HG02870 (cell line): ENCODE measurements at regions not wholly inside any gene's neighbourhood (a gene's known extent, or its start where the extent isn't known, plus 50 kb on each side); places are given as distances from the start of the nearest gene placed in this dataset.
A peak's percentile ranks its signal among the peaks of the same experiment; 100 is the strongest.

Experiments used
- ATAC-seq: cut with Tn5 transposase; IDR thresholded peaks from one replicate; pipeline ENCODE4 v1.9.1; 2021; ENCODE audit warnings: mild to moderate bottlenecking, moderate library complexity; ENCODE audit not compliant: unreplicated experiment

GRCh38 chr1:106603616-106604015 is 452.9 kb upstream of the PRMT6 start:
- ATAC-seq, result no peak

GRCh38 chr1:106608841-106609240 is 447.6 kb upstream of the PRMT6 start:
- no peak for ATAC-seq

DNA sequence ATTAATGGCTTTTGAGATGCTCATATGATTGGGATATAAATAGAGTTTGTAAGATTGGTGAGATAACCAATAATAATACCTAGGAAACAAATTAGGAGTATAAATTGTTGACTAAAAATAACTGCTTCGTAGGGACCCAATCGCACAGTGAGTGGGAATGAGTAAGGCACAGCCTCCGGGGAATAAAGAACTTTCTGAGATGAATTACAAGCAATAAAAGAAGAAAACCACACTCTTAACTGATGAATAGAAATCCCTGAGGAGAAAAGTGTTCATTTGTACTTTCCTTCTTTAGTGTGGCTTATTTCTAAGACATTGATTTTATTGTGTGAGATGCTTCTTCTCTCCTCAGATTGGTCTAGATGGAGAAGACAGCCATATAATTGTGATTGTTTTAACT is 443.4 kb upstream of the PRMT6 start:
- ATAC-seq, result no peak

GRCh38 chr1:106613861-106614260 is 442.6 kb upstream of the PRMT6 start:
- ATAC-seq, result no peak

GRCh38 chr1:106615473-106615872 is 441.0 kb upstream of the PRMT6 start:
- ATAC-seq, result no peak

DNA sequence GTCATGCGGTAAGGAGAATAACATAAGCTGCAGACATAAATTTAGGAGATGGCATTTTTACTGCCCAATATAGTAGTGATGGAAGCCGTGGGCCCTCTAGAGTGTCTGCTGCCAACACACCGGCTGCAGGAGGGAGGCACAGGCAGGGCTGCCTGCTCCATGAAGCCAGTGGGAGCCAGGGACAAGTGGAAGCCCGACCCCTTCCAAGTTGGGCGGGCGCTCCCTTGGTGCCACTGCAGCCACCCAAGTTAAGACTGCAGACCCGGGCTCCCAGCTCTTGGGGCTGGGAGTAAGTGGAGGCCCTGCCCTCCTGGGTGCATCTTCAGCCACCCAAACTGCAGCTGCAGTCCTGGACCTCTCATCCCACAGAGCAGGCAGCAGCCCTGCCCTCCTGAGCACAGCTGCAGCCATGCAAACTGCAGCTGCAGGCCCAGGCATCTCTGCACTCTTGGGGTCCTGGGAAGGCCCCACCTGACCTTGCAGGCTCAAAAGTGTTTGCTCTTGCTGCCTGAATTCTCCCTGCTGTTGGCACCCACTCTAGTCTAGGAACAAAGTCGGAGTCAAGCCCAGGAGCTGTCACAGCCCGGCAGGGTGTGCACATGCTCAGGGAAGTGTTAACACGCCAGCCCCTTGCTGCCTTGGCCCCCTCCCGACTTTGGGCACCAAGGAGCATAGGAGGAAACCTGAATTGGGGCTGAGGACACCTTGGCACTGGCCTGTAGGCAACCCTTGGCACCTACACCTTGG is 437.2 kb upstream of the PRMT6 start:
- no peak for ATAC-seq

DNA sequence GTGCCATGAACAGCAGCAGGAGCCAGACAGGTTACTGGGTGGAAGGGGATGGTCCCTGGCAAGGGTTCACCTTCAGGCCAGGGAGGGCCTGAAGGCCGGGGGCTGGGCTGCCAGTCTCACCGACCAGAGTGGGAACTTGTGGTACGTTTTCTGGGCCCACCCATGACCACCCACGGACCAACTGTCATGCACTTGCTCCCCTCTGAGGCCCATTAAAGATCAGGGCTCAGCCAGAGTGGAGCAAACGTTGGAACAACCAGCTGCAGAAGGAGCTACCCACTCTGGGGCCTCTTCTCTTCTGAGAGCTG is 436.7 kb upstream of the PRMT6 start:
- ATAC-seq, result no peak

DNA sequence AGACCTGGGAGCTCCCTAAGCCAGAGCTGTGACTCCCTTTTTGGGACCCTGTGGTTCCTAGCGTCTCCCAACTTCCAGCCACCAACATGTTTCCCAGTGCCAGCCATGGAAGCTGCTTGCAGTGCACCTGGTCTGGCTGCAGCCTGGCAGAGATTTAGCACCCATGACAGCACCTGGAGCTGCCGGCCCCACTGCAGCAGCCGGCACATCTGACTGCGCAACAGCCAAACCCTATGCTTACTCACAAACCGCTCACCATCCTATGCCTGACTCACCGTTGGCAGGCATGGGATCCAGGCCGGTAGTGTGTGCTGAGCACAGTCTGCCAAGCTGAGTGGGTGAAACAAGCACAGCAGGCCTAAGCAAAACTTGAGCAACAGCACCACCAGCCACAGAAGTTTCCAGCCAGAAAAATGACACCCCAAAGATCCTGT is 435.9 kb upstream of the PRMT6 start:
- ATAC-seq, result no peak

DNA sequence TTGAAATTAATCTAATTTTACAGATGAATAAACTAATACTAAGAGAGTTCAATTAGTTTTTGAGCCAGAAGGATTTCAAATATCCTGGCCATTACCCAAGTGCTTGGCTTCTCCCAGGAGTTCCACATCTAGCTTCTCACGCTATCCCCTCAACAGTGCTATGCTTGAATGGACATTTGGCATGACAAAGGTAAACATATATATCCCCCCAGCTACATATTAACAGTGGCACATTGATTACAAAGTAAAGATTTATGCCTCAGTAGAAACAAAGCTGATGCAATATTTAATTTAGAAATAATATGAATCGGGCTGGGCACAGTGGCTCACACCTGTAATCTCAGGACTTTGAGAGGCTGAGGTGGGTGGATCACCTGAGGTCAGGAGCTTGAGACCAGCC is 434.6 kb upstream of the PRMT6 start:
- ATAC-seq, result no peak

DNA sequence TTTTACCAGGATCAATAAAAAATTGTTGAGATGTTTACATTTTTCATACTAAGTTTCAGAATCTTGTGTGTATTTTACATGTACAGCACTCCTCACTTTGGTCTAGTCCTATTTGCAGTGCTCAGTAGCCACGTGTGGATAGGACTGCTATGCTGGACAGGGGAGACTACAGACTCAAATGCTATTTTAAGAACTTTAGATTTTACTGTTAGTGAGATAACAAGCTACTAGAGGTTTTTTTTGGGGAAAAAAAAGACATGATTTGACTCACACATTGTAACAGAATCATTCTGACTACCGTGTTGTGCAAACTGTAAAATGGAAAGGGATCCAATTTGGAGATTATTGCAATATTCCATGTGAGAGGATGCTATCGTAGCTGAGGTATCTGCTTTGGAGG is 418.9 kb upstream of the PRMT6 start:
- ATAC-seq, result peak; percentile 59

DNA sequence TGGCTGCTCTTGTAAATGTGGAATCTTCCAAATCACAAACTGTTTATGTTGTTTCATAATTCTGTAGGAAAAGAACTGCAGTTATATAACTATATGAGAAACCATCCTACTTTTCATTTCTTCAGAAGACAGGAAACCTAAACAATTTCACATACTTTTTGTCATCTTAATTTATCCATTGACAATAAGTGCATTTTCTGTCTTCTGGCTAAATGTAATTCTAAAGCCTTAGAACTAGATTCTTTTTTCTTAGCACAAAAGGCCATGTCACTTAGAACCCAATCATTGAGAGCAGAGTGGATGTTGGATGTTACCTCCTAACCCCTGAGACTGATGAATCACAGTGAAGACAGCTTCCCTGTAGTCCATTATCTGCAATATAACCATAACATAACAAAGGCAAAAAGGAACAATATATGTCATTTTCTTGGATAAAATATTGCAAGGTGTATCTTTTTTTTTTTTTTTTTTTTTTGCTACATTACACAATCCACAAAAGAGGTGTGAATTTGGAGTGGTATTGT is 410.2 kb upstream of the PRMT6 start:
- no peak for ATAC-seq

DNA sequence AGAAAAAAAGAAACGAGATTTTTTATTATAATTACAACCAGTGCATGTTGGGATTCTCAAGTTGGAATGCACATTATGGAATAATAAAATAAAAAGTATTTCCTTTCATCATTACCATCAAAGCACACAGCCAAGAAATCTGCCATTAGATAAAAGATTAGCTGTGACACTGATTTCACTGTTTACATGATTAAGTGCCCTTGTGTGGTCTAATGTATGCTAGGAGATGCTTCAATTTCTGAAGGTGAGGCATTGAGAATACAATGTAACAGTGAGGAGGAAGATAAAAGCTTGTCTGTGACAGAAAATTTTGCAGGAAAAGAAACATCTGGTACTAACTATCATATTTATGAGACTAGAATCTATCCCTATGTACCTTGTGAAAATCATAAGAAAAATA is 409.7 kb upstream of the PRMT6 start:
- ATAC-seq, result no peak

DNA sequence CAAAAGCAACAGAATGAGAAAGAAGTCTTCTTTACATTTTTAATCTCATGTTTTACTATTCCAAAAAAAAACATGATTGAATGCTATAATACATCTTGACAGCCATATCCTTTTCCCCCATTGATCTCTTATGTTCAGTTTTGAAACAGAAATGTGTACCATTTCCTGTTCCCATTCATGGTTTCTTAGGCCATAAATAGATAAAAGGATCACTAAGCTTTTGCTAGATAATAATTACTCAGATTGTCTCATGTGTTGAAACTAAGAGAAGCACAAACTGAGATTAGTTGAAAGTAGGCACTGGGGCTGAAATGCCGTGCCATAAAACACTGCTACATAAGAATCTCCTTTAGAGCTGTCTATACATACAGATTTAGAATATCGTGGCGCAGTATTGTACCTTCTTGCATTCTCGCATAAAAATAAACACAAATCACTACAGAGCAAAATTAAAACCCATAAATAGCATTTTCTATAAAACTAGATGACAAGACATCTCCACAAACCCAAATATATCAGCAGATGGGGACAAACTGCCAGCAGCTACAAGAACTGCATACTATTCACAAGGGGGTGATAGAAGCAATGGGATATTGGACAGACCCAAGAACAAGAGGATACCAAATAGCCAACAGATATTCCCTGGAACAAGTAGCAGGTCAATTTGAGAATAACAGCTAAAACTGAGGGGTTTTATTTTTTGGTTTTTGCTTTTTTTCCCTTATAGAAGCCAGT is 405.3 kb upstream of the PRMT6 start:
- no peak for ATAC-seq

DNA sequence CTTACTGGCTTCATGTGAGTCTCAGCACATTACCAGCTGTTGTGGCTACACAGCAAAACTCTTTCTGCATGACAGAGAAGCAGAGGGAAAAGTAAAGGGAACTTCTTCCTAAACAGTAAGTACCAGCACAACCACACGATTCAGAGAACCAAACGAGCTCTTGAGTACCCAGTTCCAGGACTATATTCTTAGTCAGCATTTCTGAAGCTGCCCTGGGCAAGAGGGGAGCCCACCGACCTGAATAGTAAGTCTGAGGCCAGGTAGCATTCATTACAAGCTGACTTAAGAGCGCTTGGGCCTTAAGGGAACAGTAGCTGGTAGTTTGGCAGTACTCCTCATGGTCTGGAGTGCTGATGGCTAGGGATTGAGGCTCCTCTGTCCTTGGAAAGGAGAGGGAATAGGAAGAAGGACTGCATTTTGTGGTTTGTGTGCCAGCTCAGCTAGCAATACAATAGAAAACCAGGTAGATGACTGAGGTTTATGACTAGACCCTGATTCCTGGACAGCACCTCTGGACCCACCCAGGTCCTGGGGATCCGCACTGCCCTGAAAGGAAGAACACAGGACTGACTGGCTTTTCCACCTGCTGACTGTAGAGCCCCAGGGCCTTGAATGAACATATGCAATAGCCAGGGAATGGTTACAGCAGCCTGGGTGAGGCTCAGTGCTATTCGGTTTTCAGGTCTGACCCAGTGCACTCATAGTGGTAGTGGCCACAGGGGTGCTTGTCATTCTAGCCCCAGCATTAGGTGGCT is 396.8 kb upstream of the PRMT6 start:
- no peak for ATAC-seq

DNA sequence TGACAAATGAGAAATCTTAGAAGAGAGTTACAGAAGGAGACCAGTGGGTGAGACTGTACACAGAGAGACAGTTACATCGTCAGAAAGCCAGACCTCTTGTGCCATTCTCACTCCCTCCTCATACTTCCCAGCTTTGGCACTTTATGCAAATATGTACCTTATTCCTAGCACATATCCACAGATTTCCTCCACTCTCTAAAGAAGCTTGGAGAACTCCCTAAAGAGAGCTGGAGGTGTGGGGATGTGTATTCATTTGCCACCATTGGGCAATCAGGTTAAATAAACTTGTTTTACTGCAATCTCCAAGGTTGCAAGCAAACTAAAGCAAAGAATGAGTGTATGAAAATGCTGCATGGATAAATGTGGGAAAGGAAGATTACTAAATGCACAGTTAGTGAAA is 380.9 kb upstream of the PRMT6 start:
- ATAC-seq, result no peak

DNA sequence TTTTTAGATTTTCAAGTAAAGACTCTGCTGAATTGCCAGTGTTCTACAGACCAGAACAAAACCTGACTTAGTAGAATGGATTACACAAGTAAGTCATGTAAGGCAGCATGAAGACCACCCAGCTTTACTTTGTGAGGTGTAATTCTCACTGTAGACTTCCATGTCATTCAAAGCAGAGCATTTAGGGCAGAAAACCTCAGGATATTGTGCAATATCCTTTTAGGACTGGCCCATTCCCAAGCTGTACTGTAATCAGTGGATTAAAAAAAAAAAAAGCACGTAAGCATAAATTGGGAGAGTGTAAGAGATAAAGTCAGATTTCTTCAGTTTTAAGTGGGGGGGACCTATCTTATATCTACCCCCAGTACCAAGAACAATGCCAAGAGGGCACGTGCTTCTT is 380.5 kb upstream of the PRMT6 start:
- no peak for ATAC-seq

DNA sequence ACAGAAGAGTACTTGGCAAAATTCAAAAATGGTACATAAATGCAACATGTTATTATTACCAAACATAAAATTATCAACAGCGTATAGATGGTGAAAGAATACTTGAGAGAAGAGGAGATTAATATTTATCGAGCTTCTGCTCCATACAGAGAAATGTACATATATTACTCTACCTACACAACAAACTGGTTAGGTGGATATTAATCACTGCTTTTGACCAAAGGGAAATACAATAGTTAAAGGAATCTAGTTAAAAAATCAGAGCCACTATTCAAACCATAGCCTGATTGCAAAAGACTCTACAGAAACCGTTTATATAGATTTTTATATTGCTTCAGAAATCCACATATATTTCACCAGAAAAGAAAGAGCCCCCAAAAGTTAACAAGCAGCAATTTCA is 379.3 kb upstream of the PRMT6 start:
- ATAC-seq, result no peak

DNA sequence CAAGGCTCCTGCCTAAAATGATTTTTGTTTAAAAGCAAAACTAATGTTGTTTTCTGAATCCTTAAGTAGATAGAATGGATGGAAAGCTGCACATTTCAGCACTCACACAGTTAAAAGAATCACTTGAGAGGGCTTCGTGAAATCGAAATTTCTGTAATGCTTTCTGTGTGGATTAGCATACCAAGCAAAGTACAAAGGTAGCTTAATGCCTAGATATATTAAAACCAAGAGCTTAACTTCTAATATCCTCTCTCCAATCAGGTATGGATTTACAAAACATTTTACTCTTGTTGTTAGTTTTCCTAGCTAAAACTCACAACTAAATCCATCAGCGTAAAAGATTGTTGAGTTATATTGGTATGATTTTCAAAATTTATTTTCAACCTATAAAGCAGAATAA is 378.8 kb upstream of the PRMT6 start:
- ATAC-seq, result no peak

- ATAC-seq, result no peak
Measured at GRCh38 chr1:106678279-106679050, 378.0 kb upstream of the PRMT6 start.

DNA sequence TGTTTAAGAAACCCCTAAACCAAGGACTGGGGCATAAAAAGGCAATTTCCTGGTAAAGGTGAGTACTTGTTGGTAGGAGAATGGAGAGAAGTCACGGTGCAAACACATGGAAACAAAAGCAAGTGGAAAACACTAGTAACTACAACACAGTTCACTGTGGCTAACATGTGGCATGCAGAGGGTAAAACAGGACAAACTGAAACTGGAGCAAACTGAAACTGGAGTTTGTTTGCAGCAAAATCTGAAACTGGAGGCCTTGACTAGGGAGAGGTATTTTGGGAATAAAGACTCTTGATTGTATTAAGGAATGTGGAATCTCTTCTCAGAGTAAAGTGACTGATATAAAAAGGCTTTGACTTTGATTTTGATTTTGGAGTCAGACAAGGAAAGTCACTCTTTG is 376.3 kb upstream of the PRMT6 start:
- ATAC-seq, result no peak

DNA sequence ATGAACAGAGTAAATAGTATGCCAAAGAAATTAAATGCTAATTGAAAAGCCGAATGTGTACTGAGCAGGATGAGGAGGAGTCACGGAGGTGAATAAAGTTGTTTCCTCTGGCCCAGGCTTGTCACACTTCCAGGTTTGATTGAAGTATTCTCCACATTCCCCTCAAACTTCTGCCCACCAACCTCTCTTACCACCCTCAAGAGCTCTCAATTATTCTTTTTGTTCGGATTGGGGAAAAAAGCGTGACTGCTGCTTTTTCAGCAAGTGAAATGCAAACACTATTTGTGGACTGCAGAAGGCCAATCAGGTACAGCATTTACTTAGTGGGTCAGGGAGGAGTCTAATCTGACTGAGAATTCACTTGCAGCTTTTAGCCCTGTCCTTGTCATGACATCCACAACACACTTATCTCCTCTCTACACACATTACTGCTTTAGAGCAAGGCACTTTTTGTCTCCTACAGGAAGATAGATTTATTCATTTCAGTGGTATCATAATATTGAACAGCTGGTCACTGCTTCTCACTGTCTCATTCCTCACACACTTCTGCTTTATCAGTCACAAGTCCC is 375.6 kb upstream of the PRMT6 start:
- no peak for ATAC-seq
